ENCODE measurements at regions not wholly inside any gene's neighbourhood (a gene's known extent, or its start where the extent isn't known, plus 50 kb on each side); places are given as distances from the start of the nearest gene placed in this dataset.

DNA sequence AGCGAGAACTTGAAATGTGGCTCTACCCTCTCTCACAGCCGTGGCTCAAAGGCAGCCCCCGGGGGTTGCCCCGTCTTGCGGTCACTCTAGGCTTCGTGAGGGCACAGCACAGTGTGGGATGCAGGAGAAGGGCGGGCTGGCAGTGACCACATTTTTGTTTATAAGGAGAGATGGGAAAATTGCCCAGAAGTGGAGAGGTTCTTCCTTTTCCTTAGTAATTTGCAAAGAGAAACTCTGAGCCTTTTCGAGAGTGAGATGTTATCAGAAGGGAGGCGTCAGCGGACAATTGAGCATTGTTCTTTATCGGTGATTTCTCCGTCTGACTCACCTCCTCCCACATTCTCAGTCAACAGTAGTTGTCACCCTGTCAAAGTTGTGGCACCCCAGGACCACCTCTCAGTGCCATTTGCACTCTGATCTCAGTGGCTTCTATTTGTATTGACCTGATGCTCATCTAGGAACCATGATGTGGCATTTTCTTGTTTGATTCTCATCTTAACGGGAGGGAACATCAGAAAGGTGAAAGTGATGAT, 89.6 kb downstream of the ACAA2 start:
- TF ChIP-seq, protein P1, sequence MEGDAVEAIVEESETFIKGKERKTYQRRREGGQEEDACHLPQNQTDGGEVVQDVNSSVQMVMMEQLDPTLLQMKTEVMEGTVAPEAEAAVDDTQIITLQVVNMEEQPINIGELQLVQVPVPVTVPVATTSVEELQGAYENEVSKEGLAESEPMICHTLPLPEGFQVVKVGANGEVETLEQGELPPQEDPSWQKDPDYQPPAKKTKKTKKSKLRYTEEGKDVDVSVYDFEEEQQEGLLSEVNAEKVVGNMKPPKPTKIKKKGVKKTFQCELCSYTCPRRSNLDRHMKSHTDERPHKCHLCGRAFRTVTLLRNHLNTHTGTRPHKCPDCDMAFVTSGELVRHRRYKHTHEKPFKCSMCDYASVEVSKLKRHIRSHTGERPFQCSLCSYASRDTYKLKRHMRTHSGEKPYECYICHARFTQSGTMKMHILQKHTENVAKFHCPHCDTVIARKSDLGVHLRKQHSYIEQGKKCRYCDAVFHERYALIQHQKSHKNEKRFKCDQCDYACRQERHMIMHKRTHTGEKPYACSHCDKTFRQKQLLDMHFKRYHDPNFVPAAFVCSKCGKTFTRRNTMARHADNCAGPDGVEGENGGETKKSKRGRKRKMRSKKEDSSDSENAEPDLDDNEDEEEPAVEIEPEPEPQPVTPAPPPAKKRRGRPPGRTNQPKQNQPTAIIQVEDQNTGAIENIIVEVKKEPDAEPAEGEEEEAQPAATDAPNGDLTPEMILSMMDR (IDR thresholded peaks at IDR 0.05 in 8 of 11, conservative IDR thresholded peaks at IDR 0.05 in 3 of 11): no peak
- TF ChIP-seq POLR2A (IDR thresholded peaks at IDR 0.05): no peak

Data from spleen (tissue), 7 donors.